ENCODE measurements at regions not wholly inside any gene's neighbourhood (a gene's known extent, or its start where the extent isn't known, plus 50 kb on each side); places are given as distances from the start of the nearest gene placed in this dataset.

DNA sequence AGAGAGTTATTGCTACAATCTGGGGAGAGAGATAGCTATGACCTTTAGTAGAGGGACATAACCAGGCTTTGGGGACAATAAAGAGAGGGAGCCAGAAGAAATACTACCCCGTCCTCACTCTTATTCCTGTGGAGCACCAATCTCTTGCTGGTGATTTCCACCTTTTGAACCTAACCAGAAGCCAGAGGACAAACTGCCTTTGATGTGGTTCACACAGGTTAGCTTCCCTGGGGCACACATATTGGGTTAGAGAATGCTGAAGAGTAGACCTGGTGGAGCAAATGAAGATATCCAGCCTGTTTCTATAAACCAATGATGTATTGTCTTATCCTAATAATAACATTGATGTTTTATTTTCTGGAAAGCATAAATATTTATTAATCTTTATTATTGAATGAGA, 399.3 kb downstream of the HTR7 start:
- DNase-seq (ENCODE audit: low spot score) = no peak
- in situ Hi-C loops (cut with HindIII; ENCODE audit: low sequenced_read_pairs) = no loop called here

DNA sequence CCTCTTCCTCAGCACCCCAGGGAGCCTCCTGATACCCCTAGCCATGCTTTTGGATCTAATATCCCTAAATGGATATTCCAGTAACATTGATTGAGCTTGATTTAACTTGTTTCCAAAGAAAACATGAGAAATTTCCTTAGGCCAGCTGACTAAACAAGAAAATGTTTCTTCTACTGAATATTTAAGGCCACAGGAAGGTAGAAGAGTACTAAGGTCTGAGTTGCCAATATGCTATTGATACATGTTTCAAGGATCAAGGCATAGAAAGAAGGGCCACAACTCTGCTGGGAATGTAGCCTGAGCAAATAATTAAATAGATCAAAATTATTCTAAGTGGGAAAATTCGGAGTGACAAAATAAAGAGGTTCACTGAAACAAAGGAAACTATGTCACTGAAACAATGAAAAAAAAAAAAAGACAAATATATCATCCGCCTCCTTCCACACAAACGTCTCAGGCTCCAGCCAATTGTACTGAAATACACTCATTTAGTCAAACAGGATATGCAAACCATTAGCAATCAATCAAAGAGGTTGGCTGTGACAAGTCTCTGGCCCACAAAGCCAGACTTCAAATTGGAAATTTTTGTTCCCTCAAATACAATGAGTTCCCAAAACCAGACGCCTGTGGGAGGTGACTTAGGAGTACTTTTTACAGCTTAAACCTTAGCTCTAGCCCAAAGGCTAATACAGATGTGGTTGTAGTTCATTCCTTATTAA, 396.2 kb downstream of the HTR7 start:
- in situ Hi-C loops (cut with HindIII; ENCODE audit: low sequenced_read_pairs) = no loop called here
- no peak for DNase-seq (ENCODE audit: low spot score)

DNA sequence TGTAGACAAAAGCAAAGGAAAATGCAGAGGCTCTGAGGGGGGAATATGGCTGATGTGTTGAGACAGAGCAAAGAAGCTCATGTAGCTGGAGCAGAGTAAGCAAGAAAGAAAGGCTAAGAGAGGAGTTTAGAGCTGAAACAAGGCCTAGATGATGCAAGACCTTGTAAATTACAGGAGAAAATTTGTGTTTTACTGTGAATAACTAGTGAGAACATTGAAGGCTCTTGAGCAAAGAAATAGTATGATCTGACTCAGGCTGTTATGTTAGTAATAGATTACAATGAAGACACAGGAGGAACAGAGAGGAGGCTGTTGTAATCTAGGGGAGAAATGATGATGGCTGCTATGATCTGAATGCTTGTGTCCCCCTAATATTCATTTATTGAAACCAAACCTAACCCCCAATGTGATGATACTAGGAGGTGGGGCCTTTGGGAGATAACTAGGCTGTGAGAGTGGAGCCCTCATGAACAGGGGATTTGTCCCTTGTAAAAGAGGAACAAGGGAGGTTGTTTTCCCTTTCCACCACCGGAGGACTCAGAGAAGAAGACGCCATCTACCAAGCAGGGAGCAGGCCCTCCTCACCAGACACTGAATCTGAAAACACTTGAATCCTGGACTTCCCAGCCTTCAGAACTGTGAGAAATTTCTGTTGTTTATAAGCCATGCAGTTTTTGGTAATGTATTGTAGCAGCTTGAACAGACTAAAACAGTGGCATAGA, 394.9 kb downstream of the HTR7 start:
- in situ Hi-C loops (cut with HindIII; ENCODE audit: low sequenced_read_pairs) = no loop called here
- no peak for DNase-seq (ENCODE audit: low spot score)

DNA sequence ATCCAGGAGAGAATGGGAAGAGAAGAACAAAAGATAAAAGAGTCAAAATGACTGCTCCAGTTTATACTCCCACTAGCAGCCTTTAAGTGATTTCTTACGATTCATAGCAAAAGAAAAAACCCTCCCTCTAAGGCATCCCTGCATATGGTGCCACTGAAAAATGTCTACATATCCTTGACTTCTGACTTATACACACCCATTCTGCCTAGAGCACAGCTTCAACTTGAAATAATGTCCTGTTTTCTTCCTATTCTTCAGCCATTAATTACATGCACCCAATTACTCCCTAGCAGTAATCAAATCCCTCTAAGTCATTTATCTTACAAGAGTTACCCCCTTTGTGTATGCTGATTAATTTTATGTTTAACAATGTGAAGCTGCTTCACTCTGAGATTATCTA, 393.5 kb downstream of the HTR7 start:
- in situ Hi-C loops (cut with HindIII; ENCODE audit: low sequenced_read_pairs) = no loop called here
- no peak for DNase-seq (ENCODE audit: low spot score)

- in situ Hi-C loops (cut with HindIII; ENCODE audit: low sequenced_read_pairs) = no loop called here
Observed at GRCh38 chr10:90470966-90471365, 386.9 kb downstream of the HTR7 start.

DNA sequence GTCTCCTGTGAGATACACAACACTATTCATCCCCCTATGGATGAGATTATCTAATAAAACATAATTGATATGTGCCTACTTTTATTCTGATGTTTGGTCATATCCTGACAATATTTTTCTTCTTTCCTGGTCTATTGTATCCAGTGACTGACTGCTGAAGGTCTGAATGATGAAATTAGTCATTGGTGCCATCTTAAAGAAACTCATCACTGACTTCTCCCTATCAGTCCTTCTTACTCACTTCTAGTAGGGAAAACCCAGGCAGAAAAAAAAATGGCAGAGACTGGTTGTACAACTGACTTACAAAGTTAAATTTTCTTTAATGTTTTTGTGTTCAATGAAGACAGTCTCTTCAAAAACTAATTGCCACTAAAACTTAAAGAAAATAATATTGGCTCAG, 377.4 kb downstream of the HTR7 start:
- in situ Hi-C loops (cut with HindIII; ENCODE audit: low sequenced_read_pairs) = no loop called here

More at GRCh38 chr10:90470966-90471365, 386.9 kb downstream of the HTR7 start:
- DNase-seq (ENCODE audit: low spot score) = no peak

DNA sequence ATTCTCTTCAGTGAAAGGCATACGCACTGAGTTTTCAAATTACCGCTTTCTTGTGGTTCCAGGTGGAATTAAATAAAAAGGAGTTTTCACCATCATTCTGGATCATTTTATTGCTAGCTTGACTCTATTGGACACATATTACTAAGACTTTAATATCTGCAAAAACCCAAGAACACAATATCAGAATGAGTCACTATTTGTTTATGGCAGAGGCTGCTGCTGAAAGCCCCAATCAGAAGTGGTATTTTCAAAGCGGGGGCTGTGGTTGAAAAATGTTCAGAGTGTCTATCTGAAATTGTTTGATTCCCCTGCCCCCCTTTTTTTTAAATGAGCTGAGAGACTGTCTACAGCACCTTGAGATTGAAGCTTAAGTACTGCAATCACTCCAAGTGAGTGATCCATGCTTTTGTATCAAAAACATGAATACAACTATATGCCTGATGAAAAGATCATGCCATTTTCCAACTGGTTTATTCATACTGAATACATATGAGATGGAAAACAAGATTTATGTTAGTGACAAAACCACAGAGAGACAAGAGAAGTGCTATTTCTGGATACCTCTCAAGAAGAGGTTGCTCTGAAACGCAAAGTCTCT, 376.4 kb downstream of the HTR7 start:
- DNase-seq (ENCODE audit: low spot score) = no peak
- in situ Hi-C loops (cut with HindIII; ENCODE audit: low sequenced_read_pairs) = no loop called here

More for the DNA sequence above, 377.4 kb downstream of the HTR7 start:
- no peak for DNase-seq (ENCODE audit: low spot score)

- in situ Hi-C loops (cut with HindIII; ENCODE audit: low sequenced_read_pairs) = no loop called here
- DNase-seq (ENCODE audit: low spot score) = no peak
Observed at GRCh38 chr10:90484518-90484917, 373.3 kb downstream of the HTR7 start.

- in situ Hi-C loops (cut with HindIII; ENCODE audit: low sequenced_read_pairs) = no loop called here
Observed at GRCh38 chr10:90494183-90494582, 363.7 kb downstream of the HTR7 start.

GRCh38 chr10:90504172-90504571, 353.7 kb downstream of the HTR7 start:
- in situ Hi-C loops (cut with HindIII; ENCODE audit: low sequenced_read_pairs) = no loop called here
- DNase-seq (ENCODE audit: low spot score) = no peak

More at GRCh38 chr10:90494183-90494582, 363.7 kb downstream of the HTR7 start:
- no peak for DNase-seq (ENCODE audit: low spot score)

DNA sequence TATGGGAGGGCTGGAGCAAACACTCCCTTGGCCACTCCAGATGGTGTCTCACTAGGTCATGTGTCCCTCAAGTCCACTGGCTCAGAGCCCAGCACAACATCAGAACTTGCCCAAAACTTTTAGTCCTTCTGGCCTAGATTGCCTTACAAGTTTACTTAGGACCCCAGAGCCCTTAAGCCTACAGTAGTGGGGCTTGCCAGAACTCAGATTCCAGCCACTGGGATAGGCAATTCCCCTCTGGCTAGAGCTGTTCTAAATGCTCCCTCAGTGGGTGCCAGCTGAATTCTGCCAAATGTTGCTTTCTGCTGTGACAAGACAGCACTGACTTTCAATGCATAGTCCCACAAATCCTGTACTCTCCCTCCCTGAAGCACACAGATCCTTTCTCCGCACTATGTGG, 331.1 kb downstream of the HTR7 start:
- in situ Hi-C loops (cut with HindIII; ENCODE audit: low sequenced_read_pairs) = no loop called here
- no peak for DNase-seq (ENCODE audit: low spot score)

DNA sequence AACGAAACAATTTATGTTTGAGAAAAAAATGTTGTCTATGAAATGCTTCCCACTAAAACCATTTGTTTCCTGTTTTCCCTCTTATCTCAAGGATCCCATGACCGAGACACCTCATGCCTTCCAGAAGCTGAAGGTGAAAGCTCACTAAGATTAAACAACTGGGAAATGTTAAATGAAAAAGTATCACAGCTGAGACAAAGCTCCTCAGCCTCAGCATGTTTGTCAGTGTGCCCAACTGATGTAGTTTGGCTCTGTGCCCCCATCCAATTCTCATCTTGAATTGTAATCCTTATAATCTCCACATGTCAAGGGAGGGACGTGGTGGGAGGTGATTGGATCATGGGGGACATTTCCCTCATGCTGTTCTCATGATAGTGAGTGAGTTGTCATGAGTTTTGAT, 327.3 kb downstream of the HTR7 start:
- in situ Hi-C loops (cut with HindIII; ENCODE audit: low sequenced_read_pairs) = no loop called here
- DNase-seq (ENCODE audit: low spot score) = no peak

- no peak for DNase-seq (ENCODE audit: low spot score)
- in situ Hi-C loops (cut with HindIII; ENCODE audit: low sequenced_read_pairs) = no loop called here
Observed at GRCh38 chr10:90557385-90557784, 300.5 kb downstream of the HTR7 start.

GRCh38 chr10:90560331-90560730, 297.5 kb downstream of the HTR7 start:
- DNase-seq (ENCODE audit: low spot score) = no peak
- in situ Hi-C loops (cut with HindIII; ENCODE audit: low sequenced_read_pairs) = no loop called here

- DNase-seq (ENCODE audit: low spot score) = no peak
- in situ Hi-C loops (cut with HindIII; ENCODE audit: low sequenced_read_pairs) = no loop called here
Observed at GRCh38 chr10:90561666-90562065, 296.2 kb downstream of the HTR7 start.

DNA sequence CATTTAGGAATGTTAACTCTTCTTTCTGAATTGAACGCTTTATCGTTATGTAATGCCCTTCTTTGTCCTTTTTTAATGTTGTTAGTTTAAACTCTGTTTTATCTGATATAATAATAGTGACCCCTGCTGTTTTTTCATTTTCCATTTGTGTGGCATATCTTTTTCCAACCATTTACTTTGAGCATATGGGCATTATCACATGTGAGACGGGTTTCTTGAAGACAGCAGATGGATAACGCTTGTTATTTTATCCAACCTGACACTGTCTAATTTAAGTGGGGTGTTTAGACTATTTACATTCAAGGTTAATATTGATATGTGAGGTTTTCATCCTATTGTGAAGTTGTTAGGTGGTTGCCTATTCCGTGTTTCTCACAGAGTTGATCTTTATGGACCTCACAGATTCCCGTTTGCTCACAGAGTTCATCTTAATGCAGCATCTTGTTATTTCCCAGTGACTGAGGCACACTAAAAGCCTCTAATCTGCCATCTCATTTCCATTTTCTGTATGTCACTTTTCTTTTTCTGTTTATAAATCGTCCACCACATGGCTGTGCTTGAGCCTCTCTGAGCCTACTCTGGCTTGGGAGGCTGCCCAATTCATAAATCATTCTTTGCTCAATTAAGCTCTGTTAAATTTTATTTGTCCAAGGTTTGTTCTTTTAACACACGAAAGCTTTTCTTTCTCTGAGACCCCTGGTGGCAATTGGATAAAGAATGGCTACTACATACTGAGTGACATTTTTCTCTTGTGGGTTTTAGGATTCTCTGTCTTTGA, 286.2 kb downstream of the HTR7 start:
- DNase-seq (ENCODE audit: low spot score) = no peak
- in situ Hi-C loops (cut with HindIII; ENCODE audit: low sequenced_read_pairs) = no loop called here

- in situ Hi-C loops (cut with HindIII; ENCODE audit: low sequenced_read_pairs) = no loop called here
- DNase-seq (ENCODE audit: low spot score) = no peak
Observed at GRCh38 chr10:90575125-90575524, 282.7 kb downstream of the HTR7 start.

- in situ Hi-C loops (cut with HindIII; ENCODE audit: low sequenced_read_pairs) = no loop called here
- no peak for DNase-seq (ENCODE audit: low spot score)
Observed at GRCh38 chr10:90577569-90577968, 280.3 kb downstream of the HTR7 start.

- no peak for DNase-seq (ENCODE audit: low spot score)
- in situ Hi-C loops (cut with HindIII; ENCODE audit: low sequenced_read_pairs) = no loop called here
Observed at GRCh38 chr10:90579602-90580242, 278.1 kb downstream of the HTR7 start.
